ENCODE measurements at regions not wholly inside any gene's neighbourhood (a gene's known extent, or its start where the extent isn't known, plus 50 kb on each side); places are given as distances from the start of the nearest gene placed in this dataset.

- no peak for TF ChIP-seq MEIS1 (CRISPR knock-in tag; IDR thresholded peaks at IDR 0.05; ENCODE audit: borderline replicate concordance)
- no peak for TF ChIP-seq ZNF629 (tag by site-specific recombination; IDR thresholded peaks at IDR 0.05)
Observed at GRCh38 chr21:35399706-35400105, 350.6 kb upstream of the RUNX1 start.

All from HEK293 (cell line).